ENCODE measurements at regions not wholly inside any gene's neighbourhood (a gene's known extent, or its start where the extent isn't known, plus 50 kb on each side); places are given as distances from the start of the nearest gene placed in this dataset.
"Not testable (repeated sequence)": the region's sequence is repeated elsewhere in the genome, so short reads cannot be mapped to it uniquely, and the experiment has no call there.

DNA sequence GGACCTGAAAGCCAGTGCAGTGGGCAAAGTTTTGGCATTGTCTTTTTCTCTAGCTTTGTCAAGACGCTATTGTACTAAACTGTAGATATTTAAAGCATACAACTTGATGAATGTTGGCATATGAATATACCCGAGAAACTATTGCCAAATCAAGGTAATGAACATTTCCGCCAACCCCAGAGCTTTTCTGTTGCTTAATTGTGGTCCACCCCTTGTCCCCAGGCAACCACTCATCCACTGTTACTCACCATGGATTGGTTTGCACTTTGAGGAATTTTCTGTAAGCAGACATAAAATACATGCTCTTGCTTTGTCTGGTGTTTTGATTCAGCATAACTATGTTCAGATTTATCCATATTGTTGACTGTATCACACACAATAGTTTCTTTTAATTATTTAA lies 688.4 kb downstream of the ADCYAP1 start:
- no peak for DNase-seq

DNA sequence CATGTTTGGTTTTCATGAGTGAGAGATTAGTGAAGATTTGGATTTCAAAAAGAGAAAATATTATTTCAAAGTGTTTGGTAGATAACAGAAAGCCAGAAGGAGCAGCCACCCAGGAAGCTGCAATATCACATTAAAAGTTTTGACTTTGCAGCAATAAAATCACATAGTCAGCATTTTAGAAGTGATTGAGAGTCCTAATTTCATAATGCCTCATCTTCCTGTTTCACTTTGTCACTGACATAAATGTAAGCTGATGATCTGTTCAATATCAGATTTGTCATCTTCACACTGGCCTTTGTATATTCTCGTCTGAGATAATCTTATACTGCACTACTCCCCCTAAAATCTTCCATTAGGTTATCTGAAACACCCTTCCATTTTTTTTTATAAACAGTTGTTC lies 690.5 kb downstream of the ADCYAP1 start:
- DNase-seq: no peak

DNA sequence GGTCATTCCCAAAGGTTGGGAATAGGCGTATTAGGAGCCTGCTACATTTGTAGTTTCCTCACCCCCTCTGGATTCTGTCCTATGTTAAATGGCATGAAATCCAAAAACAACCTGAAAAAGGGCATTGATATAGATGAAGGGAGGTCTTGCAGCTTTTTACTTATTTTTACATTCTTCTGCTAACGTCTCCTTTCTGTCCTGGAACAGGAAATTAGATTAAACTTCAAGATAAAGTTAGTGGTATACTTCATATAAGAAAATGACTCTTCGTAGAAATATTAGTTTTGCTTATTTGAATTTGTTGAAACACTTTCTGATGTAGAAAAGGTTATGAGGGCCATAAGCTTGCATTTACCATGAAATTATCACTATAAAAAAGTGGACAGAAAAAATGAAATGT lies 694.5 kb downstream of the ADCYAP1 start:
- no peak for DNase-seq

DNA sequence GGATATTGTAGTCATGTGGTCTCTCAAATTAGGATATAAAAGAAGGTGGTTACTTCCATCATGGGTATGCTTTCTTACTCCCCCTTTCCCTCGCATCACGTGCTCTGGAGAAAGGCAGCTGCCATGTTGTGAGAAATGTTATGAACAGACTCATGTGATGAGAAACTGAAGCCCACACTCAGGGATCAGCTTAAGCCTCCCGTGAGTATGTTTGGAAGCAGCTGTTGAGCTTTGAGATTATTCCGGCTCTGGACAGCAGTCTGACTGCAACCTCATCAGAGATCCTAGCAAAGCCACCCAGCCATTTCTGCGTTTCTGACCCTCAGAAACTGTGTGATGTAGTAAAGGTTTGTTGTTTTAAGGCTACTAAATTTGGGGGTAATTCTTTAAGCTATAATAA lies 700.1 kb downstream of the ADCYAP1 start:
- DNase-seq: no peak

DNA sequence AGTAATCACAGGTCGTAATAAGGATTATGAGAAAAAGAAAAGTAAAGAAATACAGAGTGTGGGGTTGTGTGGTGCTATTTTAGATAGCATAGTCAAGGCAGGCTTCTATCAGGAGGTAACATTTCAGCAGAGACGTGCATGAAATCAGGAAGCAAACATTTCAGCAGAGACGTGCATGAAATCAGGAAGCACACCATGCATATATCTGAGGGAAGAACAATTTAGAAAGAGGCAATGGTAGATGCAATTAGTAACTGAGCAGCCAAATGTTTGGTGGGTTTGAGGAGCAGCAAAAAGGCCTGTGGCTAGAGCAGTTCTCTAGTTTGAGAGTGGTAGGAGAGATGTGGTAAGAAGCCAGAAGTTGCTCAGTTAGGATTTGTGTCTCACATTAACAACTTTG lies 713.7 kb downstream of the ADCYAP1 start:
- DNase-seq: no peak

DNA sequence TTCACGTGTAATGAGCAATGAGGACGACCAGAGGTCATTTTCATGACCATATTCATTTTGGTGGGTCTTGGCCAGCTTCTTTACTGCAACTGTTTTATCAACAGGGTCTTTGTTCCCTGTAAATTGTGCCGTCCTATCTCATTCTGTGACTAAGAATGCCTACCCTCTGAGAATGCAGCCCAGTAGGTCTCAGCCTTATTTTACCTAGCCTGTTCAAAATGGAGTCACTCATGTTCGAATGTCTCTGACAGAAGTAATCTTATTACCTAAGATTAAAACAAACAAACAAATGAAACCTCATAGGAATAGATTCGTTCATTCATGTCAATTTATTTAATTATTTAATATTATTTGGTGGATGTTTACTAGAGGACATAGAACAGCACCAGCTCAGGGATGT lies 714.8 kb downstream of the ADCYAP1 start:
- no peak for DNase-seq

DNA sequence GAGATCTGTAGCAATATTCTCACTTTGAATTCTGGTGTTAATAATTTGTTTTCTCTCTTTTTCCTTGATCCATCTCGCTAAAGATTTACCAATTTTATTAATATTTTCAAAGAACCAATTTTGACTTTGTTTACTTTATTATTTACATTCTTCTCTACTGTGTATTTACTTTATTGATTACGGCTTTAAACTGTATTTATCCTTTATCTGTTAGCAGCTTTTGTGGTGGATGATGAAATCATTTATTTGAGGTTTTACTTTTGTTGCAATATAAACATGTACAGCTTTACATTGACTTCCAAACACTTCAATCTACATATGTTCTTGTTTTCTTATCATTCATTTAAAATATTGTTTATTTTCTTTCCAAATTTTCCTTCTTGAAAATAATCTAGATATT lies 719.9 kb downstream of the ADCYAP1 start:
- no peak for DNase-seq

DNA sequence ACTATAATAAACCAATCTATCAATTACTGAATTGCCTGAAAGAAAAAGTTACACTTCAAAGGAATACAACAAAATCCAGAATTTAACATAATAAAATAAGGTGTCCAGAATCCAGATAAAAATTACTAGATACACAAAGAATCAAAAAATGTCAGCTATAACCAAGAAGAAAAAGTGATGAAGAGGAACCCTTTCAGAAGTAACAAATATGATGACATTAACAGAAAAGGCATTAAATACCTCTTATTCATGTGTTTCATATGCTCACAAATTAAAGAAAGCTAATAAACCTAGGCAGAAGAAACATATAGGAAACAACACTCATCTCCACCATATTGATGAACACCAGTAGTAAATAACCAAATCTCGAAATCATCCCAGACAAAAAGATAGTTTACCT lies 722.8 kb downstream of the ADCYAP1 start:
- no peak for DNase-seq

DNA sequence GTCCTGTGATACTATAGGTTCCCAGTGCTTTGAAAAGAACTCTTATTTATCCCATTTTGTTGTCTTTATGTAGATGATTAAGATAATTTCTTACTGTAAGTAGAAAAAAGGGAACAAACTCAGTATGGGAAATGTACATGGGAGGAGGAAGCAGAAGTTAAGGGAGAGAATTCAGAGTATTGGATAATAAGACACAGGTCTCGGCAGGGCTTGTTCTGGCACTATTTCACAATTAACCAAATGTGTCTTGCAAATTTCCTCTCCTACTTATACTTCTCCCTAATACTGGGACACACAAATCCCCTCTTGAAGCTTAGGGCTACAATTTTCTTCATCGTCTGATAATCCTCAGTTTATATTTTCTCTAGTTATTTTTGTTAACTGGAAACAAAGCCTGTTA lies 744.0 kb downstream of the ADCYAP1 start:
- no peak for DNase-seq

DNA sequence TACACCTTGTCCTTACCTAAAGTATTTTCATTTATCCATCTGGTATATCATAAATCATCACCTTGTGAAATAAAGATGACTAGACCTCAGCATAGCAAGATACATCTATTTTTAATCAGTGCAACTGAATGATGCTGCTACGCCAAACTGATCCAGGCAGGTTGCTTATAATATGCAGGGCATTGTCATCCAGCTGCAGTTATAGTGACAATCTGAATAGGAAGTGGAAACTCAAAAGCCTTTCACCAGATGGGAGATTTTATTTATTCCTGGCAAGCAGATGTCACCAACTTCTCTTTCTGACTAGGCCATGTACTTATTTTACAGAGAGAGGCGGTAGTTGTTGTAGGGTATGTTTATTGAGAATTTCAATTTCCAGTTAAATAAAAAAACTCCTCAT lies 747.3 kb downstream of the ADCYAP1 start:
- DNase-seq: no peak

DNA sequence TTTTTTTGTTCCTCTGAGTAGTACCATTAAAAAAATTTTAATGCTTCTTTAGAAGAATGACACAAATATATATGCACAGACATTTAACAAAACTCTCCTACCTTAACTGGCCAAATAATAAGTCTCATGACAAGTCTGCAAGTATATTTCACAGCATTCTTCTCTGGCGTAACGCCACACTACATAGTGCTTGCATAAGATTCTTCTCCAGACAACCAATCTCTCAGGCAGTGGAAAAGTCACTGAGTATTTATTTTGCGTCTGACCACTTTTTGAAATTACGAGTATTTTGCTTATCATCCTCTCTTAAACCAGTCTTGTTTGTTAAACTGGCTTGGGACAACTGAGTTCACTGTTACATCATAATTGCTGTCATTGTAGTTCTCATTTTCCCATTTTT lies 749.2 kb downstream of the ADCYAP1 start:
- no peak for DNase-seq

DNA sequence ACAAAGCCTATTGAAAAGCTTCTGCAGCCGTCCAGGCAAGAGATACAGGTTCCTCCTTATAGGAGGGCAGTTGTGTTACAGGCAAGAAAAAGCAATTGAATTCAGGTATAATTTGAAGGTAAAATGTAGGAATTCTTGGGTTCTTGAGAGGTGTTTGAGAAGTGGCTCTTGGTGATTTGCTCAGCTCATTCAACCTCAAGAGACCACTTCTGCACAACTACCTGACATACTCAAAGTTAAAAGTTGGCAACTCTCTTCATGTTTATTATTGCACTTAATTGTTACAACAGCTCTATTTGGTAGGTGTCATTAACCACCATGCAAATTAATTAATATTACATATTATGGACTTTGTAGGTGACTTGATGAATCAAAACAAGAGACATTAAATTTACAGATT lies 753.2 kb downstream of the ADCYAP1 start:
- no peak for DNase-seq

DNA sequence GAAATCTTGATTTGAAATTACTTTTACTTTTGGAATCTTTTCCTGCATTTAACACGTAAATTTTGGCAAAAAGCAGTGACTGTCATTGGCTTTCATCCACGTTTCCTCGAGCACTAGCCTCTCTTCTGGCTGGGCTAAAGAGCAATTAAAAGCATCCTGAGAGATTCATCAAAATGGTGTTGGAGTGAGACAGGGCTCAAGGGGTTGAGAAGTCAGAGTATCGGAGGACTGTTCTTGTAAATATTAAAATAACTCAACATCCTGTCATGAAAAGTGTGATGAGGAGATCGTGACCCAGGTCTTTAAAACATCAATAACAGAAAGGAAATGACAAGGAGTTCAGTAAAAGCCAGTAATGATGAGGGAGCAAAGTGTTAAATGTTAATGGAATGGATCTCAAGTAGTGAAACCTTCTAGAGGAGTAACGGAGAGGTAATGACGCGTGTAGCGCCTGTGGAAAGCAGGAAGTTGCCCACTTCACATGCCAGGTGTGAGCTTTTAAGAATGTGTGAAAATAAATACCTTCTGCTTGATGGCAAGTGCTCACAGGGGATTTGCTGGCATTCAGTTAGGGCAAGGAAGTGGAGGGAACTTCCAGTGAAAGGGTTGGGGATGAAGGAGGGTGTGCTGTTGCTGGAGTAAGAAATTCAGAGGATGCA lies 754.4 kb downstream of the ADCYAP1 start:
- DNase-seq: peak; percentile 15

DNA sequence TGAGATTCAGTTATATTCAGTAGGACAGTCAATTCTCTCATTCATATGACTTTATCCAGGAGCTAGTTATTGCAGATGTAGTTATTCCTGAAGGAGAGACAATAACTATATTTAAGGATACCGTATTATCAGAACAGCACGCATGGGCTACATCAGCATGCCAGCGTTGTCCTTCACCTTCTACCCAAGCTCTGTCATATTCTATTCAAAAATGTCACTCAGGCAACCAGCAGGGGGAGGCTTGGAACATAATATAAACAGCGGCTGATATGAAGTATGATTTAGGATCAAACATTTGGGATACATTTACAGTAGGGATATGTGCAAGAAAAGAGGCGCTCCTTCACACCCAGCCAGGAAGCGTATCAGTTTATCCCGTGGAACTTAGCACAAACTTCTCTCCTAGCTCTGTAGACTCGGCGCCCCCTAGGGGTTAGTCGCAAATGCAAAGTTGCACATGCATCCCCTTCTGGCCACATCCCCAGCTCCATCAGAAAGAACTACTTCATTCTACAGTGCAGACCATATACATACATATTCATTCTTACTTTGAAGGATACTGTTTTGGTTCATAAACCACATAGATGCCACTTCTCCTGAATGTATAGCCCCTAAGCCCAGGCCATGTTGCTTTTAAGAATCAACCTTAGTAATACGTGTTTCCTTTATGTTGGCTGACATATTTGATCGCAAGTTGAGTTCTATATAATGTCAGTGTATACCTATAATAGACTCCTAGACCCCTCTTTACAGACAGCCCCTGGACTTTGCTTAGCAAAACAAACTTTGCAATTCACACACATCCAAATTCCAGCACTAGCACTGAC lies 759.4 kb downstream of the ADCYAP1 start:
- DNase-seq: no peak

DNA sequence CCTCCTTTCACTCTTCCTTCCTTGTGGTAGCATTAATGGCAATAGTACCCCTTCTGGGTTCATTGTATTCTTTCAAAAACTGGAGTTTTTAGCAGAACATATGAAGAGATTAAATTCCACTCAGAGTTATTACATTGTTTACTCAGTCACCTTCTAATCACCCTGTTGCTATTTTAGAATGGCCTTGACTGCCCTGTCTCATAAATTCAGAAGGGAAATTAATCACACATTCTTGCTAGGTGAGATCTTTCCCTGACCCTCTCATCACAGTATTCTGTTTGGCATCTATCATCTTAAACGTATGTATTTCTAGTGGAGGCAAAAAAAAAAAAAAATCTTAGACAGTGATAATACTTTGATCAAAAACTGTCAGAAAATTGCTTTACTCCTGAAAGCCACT lies 760.4 kb downstream of the ADCYAP1 start:
- DNase-seq: no peak

DNA sequence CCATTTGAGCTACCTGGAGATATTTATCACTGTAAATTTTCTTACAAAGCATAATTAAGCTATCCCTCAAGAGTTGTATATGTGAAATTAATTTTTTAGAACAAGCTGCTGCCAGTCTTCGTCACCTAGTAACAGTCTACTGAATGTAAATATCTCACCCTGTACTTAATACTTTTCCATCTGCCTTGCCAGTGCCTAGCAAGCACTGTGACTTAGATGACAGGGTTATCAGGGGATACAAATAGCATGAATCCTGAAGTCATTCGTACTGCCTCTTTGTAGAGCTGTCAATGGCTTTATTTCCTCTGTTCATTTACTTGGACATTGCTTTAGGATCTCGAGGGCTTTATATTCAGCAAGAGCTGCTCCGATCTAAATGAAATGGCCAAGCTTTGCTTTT lies 763.6 kb downstream of the ADCYAP1 start:
- no peak for DNase-seq

DNA sequence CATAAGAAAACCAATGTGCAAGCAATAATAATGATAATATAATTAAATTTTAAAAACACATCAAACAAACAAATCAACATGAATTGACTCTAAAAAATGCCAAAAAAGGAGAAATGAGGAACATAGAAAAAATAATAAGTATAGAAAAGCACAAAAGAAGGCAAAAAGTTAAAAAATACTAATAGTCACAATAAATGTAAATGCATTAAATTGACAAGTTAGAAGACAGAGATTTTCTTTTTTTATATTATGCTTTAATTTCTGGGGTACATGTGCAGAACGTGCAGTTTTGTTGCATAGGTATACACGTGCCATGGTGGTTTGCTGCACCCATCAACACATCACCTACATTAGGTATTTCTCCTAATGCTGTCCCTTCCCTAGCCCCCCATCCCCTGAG lies 767.0 kb downstream of the ADCYAP1 start:
- DNase-seq: not testable (repeated sequence)

DNA sequence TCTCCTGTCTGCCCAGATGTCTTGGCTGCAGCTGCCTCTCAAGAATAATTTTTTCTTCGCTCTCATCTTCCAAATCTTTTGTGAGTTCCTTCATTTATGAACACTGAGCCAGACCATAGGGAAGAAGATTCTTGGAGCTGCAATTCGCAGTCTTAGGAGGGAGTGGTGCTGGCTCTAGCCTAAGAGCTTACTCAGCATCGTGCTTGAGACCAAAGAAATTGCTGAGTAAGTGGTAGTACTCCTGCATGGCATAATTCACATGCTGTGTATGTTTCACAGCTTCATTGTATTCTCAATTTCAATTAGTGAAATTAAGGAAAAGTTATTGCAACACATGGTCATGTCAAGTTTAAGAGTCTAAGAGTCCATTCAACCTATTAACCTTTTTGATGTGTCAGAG lies 771.7 kb downstream of the ADCYAP1 start:
- no peak for DNase-seq

DNA sequence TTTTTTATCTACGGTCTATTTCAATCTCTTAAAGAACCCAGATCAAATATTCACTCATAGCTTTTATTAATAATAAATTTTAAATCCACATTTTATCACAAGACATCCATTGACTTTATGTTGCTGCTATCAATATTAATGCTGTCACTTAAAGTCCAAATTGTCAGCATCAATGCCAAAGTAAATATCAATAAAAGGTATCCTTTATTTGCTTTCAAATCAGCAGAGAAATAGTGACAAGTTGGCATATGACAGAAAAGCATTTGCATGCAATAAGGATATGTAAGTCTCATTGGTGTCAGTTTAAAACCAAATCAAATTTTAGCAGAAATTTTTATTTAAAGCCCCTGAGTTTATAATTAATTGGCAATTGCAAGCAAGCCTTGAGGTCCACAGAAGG lies 775.4 kb downstream of the ADCYAP1 start:
- DNase-seq: no peak

DNA sequence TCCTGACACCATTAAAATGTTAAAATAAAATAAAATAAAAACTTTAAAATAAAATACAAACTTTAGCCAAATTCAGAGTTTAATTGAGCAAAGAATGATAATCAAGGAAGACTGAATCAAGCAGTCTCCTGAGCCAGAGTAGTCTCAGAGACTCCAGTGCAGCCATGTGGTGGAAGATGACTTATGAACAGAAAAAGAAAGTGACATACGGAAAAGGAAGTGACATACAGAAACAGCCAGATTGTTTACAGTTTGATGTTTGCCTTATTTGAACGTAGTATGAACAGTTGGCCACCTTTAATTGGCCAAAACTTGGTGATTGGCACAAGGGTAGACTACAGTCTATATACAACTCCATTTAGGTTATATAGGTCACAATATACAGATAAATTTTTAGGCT lies 787.2 kb downstream of the ADCYAP1 start:
- DNase-seq: no peak

DNA sequence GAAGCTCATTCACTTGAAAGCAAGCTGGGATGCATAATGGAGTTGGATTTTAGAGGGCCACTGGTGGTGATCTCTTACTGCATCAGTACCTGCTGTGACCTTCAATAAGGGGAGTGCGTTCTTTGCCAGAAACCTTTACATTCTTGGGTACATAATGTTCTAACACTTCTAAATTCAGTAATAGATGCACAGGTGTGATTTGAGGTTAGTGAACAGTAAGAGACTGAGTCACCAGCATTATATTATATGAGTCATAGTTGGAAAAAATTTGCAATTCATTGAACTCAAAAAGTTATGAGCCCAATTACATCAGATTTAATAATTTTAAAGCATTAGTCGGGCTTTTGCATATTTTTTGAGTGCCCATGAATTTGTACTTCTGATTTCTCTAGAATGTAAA lies 803.3 kb downstream of the ADCYAP1 start:
- no peak for DNase-seq

DNA sequence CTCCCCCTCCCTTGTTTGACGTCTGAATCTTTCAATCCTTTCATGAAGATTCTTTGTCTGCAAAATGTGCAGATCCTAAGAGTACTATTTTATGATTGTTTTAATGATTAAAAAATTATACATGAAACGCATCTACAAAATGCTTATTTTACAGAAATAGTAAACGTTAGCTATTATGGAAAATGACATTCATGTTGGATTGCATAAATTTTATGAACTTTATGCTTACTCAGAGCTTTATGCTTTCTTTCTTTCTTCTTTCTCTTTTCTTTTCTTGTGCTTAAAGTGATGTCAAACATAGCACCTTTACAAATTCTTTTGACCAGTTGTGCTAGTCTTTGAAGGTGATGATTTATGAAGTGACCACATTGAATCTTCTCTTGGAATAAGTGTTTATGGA lies 805.4 kb downstream of the ADCYAP1 start:
- no peak for DNase-seq

DNA sequence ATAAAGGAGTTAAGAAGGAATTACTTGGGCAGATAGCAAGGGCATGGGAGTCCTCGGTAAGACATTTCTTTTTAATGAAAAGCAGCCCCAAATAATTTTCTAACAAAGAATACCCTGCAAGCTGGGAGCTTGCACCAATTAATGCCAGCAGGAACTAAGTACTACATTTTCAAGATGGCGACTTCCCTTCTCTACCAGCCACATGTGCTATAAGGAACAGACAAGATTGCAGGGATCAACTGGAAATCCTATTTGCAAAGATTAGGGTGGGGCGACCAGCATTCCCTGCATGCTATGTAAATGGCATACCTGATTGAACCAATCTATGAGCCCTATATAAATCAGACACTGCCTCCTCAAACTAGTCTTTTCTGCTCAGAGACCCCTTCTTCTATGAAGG lies 827.5 kb downstream of the ADCYAP1 start:
- DNase-seq: no peak

DNA sequence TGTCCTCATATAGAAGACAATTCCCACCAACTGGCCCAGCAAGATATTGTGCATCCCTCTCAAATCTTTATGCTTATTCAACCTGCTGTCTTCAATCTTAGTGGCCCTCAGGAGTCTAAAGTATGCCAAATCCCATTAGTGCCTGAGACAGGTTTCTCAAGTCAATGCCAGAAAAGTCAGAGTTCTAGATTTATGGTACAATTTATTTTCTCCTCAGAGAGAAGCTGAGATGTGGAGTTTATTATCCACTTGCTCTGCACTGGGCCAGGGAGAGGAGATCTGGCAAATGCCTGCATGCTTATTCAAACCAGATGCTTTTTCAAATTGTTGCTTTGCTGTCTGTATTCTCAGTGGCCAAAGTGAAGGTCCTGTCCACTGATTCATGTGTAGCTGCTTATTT lies 825.2 kb downstream of the METTL4 start:
- DNase-seq: no peak

DNA sequence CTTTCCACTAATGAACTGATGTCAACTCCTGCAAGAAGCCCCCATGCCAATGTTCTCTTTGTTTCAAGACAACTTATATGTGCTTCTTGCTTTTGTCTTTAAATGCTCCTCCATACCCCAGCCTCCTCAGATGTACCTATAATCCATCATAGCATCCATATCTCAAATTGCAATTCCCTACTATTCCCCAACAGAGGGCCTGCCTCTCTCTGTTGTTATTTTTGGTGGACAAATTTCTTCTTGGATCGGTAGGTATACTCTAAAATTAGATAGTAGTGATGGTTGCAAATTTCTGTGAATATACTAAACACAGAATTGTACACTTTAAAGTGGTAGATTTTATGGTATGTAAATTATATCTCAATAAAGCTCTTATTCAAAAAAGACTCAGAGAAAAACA lies 820.1 kb downstream of the METTL4 start:
- no peak for DNase-seq
